GM23248 (cell line): ENCODE measurements at regions not wholly inside any gene's neighbourhood (a gene's known extent, or its start where the extent isn't known, plus 50 kb on each side); places are given as distances from the start of the nearest gene placed in this dataset.

Experiments
- EZH2 ChIP-seq: fragments of 200-600 bp; sonication (generic); IDR thresholded peaks from 2 replicates; pipeline ENCODE4 v1.6.1; 2018; ENCODE audit warnings: antibody characterized with exemption, mild to moderate bottlenecking; ENCODE audit not compliant: insufficient read depth, poor library complexity, severe bottlenecking
- EZH2phosphoT487 ChIP-seq: fragments of 200-600 bp; sonication (generic); IDR thresholded peaks from 2 replicates; pipeline ENCODE4 v1.6.1; 2018; ENCODE audit warnings: antibody characterized with exemption, moderate library complexity, mild to moderate bottlenecking, low read depth; ENCODE audit not compliant: insufficient read depth

DNA sequence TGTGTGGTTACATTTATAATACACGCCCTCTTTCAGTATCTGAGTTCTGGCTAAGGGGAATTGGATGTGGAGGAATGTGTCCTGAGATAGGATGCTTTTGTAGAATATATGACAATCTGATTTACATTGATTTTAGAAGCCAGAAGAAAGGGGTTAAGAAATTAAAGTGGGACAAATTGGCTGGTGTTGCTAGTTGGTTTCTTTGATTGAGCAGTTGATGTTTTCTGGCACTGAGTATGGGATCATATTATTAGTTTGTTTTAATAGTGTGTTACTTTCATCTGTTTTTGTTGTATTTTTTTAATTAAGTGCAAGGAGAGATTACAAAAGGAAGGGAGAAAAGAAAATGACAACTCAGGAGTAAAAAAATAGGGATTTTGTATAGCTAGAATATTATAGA lies 1634.7 kb upstream of the B3GALT2 start:
- no peak for TF ChIP-seq EZH2
- TF ChIP-seq EZH2phosphoT487 = no peak
